ENCODE measurements at regions not wholly inside any gene's neighbourhood (a gene's known extent, or its start where the extent isn't known, plus 50 kb on each side); places are given as distances from the start of the nearest gene placed in this dataset.

GRCh38 chr1:119294722-119295121 is 73.9 kb upstream of the HAO2 start:
- TF ChIP-seq FOXK2 (IDR thresholded peaks at IDR 0.05) (no peak), ZNF384 (IDR thresholded peaks at IDR 0.05) (no peak), FOXA1 (IDR thresholded peaks at IDR 0.05) (no peak), SUZ12 (IDR thresholded peaks at IDR 0.05) (no peak), ARNT (IDR thresholded peaks at IDR 0.05) (no peak), L3MBTL2 (conservative IDR thresholded peaks at IDR 0.05) (no peak), FOXM1 (IDR thresholded peaks at IDR 0.05; ENCODE audit: borderline replicate concordance) (no peak)
